Suprapubic skin (tissue), 4 donors: ENCODE measurements at regions not wholly inside any gene's neighbourhood (a gene's known extent, or its start where the extent isn't known, plus 50 kb on each side); places are given as distances from the start of the nearest gene placed in this dataset.

Experiments
- DNase-seq, 2 donors: peaks; one replicate each; pipeline ENCODE4 v3.0.0-alpha.2; 2019; ENCODE audit warnings: low spot score in 2 of 2
- H3K27ac ChIP-seq: fragments of 200-600 bp; sonication (generic); one replicate; pipeline ENCODE4 v1.5.1; 2019
- H3K27me3 ChIP-seq: fragments of 200-600 bp; sonication (generic); one replicate; pipeline ENCODE4 v1.5.1; 2019
- H3K36me3 ChIP-seq: fragments of 200-600 bp; sonication (generic); one replicate; pipeline ENCODE4 v1.5.1; 2019
- H3K4me1 ChIP-seq: fragments of 200-600 bp; sonication (generic); one replicate; pipeline ENCODE4 v1.5.1; 2019
- H3K4me3 ChIP-seq: fragments of 200-600 bp; sonication (generic); one replicate; pipeline ENCODE4 v1.5.1; 2019; ENCODE audit warnings: mild to moderate bottlenecking
- H3K9me3 ChIP-seq: fragments of 200-600 bp; sonication (generic); one replicate; pipeline ENCODE4 v1.5.1; 2019
- EP300 ChIP-seq: sonication (generic); formaldehyde crosslinking; IDR thresholded peaks from one replicate; pipeline ENCODE4 v1.6.1; 2017; ENCODE audit warnings: antibody characterized with exemption
- POLR2A ChIP-seq, 2 donors: fragments of 450-650 bp; IDR thresholded peaks; one replicate each; pipeline ENCODE4 v1.6.1; 2017; ENCODE audit warnings: antibody characterized with exemption in 2 of 2, mild to moderate bottlenecking in 2 of 2, moderate library complexity in 2 of 2
- POLR2AphosphoS5 ChIP-seq, 3 donors: sonication (generic); formaldehyde crosslinking; IDR thresholded peaks; one replicate each; pipeline ENCODE4 v1.6.1; 2017; ENCODE audit warnings: antibody characterized with exemption in 3 of 3
- WGBS: methylation state at CpG from one replicate; pipeline ENCODE4 v1.1.5; 2018; 5-methylcytosine and 5-hydroxymethylcytosine counted together
- TF ChIP-seq, protein P1 (sequence below), 2 donors: fragments of 200-600 bp in 1 of 2; fragments of 450-650 bp in 1 of 2; sonication (generic) in 1 of 2; IDR thresholded peaks; one replicate each; pipeline ENCODE4 v1.5.1; 2016 to 2019; ENCODE audit warnings: antibody characterized with exemption in 2 of 2, mild to moderate bottlenecking in 1 of 2, moderate library complexity in 1 of 2

DNA sequence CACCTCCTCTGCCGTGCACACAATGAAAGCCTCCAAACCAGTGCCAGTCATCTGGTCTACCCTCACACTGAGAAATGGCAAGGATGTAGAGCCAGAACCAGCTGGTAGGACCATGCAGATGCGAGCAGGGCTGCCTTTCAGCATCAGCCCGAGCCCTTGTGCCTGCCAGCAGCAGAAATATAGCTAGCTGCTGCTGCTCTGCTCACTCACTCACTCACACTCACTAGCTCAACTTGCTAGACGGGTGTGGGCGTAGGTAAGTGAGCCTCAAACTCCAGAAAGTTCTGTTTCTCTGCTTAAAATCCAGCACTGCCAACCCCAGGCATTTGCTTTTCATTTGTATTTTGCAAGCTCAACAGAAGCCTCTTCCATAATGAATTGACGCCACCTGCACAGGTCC is 114.0 kb downstream of the DRD1 start:
- H3K27me3 ChIP-seq = no peaks in the 10 kb centered on the region
- peaks cover 5% of the 10 kb centered on the region for H3K9me3 ChIP-seq
- TF ChIP-seq POLR2A (IDR thresholded peaks at IDR 0.05) (no peak), POLR2AphosphoS5 (IDR thresholded peaks at IDR 0.05) (no peak), EP300 (no peak)
- TF ChIP-seq, protein P1, sequence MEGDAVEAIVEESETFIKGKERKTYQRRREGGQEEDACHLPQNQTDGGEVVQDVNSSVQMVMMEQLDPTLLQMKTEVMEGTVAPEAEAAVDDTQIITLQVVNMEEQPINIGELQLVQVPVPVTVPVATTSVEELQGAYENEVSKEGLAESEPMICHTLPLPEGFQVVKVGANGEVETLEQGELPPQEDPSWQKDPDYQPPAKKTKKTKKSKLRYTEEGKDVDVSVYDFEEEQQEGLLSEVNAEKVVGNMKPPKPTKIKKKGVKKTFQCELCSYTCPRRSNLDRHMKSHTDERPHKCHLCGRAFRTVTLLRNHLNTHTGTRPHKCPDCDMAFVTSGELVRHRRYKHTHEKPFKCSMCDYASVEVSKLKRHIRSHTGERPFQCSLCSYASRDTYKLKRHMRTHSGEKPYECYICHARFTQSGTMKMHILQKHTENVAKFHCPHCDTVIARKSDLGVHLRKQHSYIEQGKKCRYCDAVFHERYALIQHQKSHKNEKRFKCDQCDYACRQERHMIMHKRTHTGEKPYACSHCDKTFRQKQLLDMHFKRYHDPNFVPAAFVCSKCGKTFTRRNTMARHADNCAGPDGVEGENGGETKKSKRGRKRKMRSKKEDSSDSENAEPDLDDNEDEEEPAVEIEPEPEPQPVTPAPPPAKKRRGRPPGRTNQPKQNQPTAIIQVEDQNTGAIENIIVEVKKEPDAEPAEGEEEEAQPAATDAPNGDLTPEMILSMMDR (IDR thresholded peaks at IDR 0.05) = no peak
- no peak overlapping the region for H3K4me3 ChIP-seq
- H3K36me3 ChIP-seq = no peaks in the 10 kb centered on the region
- H3K4me1 ChIP-seq = no peaks in the 10 kb centered on the region
- no peak overlapping the region for H3K27ac ChIP-seq
- 79% methylated on average over 6 of the region's 6 CpGs for WGBS
- no peak for DNase-seq

DNA sequence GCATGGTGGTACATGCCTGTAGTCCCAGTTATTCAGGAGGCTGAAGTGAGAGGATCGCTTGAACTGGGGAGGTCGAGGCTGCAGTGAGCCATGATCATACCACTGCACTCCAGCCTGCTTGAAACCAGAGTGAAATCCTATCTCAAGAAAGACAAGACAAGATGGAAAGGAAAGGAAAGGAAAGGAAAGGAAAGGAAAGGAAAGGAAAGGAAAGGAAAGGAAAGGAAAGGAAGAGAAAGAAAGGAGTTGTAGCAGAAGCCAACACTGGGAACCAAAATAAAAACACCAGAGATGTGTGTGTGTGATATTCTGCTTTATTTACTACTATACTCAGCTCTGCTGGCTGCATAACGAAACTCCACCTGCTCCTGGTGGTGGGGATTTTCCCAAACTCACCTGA is 115.3 kb downstream of the DRD1 start:
- DNase-seq = no peak
- TF ChIP-seq EP300 (no peak), POLR2AphosphoS5 (IDR thresholded peaks at IDR 0.05) (no peak), POLR2A (IDR thresholded peaks at IDR 0.05) (no peak)
- TF ChIP-seq, protein P1 (IDR thresholded peaks at IDR 0.05) = no peak
- Histone ChIP-seq H3K36me3 (no peaks in the 10 kb centered on the region), H3K27ac (no peak overlapping the region), H3K4me3 (no peak overlapping the region), H3K9me3 (peaks cover 5% of the 10 kb centered on the region), H3K4me1 (no peaks in the 10 kb centered on the region), H3K27me3 (no peaks in the 10 kb centered on the region)
- WGBS = 72% methylated on average over 3 of the region's 3 CpGs

DNA sequence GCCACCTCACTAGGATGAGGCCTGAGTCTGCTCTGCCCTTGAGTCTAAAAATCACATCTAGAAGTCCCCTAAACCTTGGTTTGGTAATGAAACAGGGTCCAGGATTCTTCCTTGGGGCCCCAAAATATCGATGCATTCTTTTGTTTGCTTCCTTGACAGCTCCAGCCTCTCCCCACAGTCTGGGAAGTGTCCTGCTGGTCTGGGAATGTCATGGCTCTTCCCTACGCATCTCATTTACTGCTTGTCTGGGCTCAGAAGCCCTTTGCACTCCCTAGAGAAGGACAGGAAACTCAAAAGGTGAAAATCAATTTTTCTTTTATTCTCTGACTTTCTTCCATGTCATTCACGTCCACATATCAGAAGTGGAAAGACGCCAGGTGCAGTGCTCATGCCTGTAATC is 115.8 kb downstream of the DRD1 start:
- Histone ChIP-seq H3K4me3 (no peak overlapping the region), H3K36me3 (no peaks in the 10 kb centered on the region), H3K27ac (no peak overlapping the region), H3K9me3 (peaks cover 5% of the 10 kb centered on the region), H3K27me3 (no peaks in the 10 kb centered on the region), H3K4me1 (no peaks in the 10 kb centered on the region)
- DNase-seq = no peak
- 72% methylated on average over 4 of the region's 4 CpGs for WGBS
- TF ChIP-seq POLR2A (IDR thresholded peaks at IDR 0.05) (no peak), POLR2AphosphoS5 (IDR thresholded peaks at IDR 0.05) (no peak), EP300 (no peak)
- TF ChIP-seq, protein P1 (IDR thresholded peaks at IDR 0.05) = no peak

DNA sequence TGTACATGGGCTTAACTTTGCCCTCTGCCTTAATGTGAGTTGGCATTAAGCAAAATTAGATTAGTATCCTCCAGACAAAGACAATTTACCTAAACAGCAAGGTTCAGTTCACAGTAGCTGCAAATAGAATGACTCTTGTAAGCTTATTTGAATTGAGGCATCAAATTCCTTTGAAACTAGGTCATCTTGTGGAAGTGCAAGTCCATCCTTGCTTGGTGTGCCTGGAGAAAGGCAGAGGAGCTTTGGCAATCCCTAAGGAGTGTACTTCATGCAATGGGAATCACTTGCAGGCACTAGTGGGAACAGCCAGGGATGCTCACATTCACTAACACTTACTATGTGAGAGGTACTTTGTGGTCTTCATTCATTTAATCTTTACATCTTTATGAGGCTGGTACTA is 118.3 kb downstream of the DRD1 start:
- DNase-seq = no peak
- H3K4me3 ChIP-seq = no peak overlapping the region
- no peaks in the 10 kb centered on the region for H3K4me1 ChIP-seq
- H3K27ac ChIP-seq = no peak overlapping the region
- no peaks in the 10 kb centered on the region for H3K36me3 ChIP-seq
- H3K9me3 ChIP-seq = no peaks in the 10 kb centered on the region
- no peaks in the 10 kb centered on the region for H3K27me3 ChIP-seq
- TF ChIP-seq POLR2AphosphoS5 (IDR thresholded peaks at IDR 0.05) = no peak
- TF ChIP-seq, protein P1 (IDR thresholded peaks at IDR 0.05) = no peak
- no peak for TF ChIP-seq EP300

DNA sequence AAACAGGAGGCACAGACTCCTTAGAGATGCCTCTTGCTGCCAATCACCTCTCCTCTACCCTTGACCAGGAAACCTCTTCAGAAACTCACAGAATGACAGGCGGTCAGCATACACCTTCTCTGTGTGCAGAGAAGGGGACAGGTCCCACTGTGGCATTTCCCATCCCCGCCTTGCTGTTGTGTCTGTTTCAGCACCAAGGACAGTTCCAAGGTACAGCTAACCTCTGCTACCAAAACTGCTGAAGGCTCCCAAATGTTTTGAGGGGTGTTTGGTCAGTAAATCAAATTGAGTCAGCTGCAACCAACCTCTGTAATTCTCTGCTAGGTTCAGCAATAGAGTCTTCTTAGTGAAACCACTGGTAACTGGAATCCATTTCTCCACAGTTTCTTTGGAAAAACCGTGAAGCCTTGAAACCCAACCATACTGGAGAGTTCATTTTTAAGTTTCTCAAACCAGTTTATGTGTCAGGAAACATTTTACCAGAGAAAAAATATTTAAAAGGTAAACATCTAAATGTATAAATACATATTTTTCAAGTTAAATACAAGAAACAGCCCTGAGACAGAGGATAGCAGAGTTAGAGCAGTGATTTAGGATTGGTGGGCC is 122.0 kb downstream of the DRD1 start:
- DNase-seq = no peak
- TF ChIP-seq POLR2AphosphoS5 (IDR thresholded peaks at IDR 0.05) (no peak), POLR2A (IDR thresholded peaks at IDR 0.05) (no peak), EP300 (no peak)
- TF ChIP-seq, protein P1 (IDR thresholded peaks at IDR 0.05) = no peak
- Histone ChIP-seq H3K9me3 (no peaks in the 10 kb centered on the region), H3K36me3 (no peaks in the 10 kb centered on the region), H3K27ac (no peak overlapping the region), H3K4me1 (no peaks in the 10 kb centered on the region), H3K4me3 (no peak overlapping the region), H3K27me3 (no peaks in the 10 kb centered on the region)
- 28% methylated on average over 3 of the region's 3 CpGs for WGBS
